ENCODE measurements at regions not wholly inside any gene's neighbourhood (a gene's known extent, or its start where the extent isn't known, plus 50 kb on each side); places are given as distances from the start of the nearest gene placed in this dataset.

DNA sequence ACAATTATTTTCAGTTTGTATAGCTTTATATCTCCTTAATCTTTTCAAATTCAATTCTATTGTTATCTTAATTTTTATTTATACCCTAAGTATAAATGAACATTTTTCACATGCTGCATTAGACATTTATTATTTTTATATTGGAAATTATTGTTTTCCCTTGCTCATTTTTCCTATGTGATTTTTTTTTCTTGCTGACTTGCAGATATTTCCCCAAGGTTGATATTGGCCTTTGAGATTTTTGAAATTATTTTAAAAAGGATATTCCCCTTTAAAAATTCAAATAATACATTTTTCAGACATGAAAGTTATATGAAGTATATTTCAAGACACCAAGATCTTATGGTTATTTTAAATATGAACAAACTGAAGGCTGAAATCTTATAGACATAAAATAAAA lies 234.2 kb downstream of the TRIM36 start:
- DNase-seq, result no peak
- H3K4me1 ChIP-seq, result no peaks in the 10 kb centered on the region
- peaks cover 3 to 35% (median 27%) of the 10 kb centered on the region in 8 donors for H3K9me3 ChIP-seq
- no peak overlapping the region for H3K4me3 ChIP-seq
- intact Hi-C loops (cut with DNase I; ENCODE audit: low total_unique reads), result no loop called here
- TF ChIP-seq POLR2AphosphoS5 (IDR thresholded peaks at IDR 0.05), result no peak
- TF ChIP-seq, protein P1, sequence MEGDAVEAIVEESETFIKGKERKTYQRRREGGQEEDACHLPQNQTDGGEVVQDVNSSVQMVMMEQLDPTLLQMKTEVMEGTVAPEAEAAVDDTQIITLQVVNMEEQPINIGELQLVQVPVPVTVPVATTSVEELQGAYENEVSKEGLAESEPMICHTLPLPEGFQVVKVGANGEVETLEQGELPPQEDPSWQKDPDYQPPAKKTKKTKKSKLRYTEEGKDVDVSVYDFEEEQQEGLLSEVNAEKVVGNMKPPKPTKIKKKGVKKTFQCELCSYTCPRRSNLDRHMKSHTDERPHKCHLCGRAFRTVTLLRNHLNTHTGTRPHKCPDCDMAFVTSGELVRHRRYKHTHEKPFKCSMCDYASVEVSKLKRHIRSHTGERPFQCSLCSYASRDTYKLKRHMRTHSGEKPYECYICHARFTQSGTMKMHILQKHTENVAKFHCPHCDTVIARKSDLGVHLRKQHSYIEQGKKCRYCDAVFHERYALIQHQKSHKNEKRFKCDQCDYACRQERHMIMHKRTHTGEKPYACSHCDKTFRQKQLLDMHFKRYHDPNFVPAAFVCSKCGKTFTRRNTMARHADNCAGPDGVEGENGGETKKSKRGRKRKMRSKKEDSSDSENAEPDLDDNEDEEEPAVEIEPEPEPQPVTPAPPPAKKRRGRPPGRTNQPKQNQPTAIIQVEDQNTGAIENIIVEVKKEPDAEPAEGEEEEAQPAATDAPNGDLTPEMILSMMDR (IDR thresholded peaks at IDR 0.05 in 8 of 11, conservative IDR thresholded peaks at IDR 0.05 in 3 of 11), result no peak
- no peak for TF ChIP-seq POLR2A (IDR thresholded peaks at IDR 0.05)
- no peak overlapping the region for H3K27ac ChIP-seq
- no peaks in the 10 kb centered on the region for H3K27me3 ChIP-seq (replicated peaks in 1 of 7)
- H3K36me3 ChIP-seq, result no peaks in the 10 kb centered on the region

DNA sequence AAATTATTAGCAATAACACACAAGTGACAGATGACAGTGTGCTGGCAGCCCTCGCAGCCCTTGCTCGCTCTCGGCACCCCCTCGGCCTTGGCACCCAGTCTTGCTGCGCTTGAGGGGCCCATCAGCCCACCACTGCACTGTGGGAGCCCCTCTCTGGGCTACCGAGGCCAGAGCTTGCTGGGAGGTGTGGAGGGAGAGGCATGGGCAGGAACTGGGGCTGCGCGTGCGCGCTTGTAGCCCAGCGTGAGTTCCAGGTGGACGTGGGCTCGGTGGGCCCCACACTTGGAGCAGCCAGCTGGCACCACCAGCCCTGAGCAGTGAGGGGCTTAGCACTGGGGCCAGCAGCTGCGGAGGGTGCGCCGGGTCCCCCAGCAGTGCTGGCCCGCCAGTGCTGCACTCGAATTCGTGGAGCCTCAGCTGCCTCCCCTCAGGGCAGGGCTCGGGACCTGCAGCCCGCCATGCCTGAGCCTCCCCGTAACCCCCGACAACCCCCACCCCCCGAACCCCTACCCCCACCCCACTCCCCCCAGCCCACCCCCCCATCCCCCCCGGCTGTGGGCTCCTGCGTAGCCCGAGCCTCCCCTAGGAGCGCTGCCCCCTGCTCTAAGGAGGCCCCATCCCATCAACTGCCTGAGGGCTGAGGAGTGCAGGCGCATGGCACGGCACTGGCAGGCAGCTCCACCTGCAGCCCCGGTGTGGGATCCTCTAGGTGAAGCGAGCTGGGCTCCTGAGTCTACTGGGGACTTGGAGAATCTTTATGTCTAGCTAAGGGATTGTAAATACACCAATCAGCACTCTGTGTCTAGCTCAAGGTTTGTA lies 240.9 kb downstream of the TRIM36 start:
- Histone ChIP-seq H3K27ac (no peak overlapping the region), H3K4me3 (no peak overlapping the region), H3K27me3 (replicated peaks in 1 of 7) (no peaks in the 10 kb centered on the region), H3K4me1 (no peaks in the 10 kb centered on the region), H3K36me3 (no peaks in the 10 kb centered on the region), H3K9me3 (peaks cover 0 to 11% (median 4%) of the 10 kb centered on the region in 8 donors)
- no peak for DNase-seq
- WGBS, 5 donors, result 87 to 94% (median 88%) methylated on average over 21 to 32 of the region's 32 CpGs
- TF ChIP-seq, protein P1 (IDR thresholded peaks at IDR 0.05 in 8 of 11, conservative IDR thresholded peaks at IDR 0.05 in 3 of 11), result no peak
- TF ChIP-seq POLR2A (IDR thresholded peaks at IDR 0.05), result no peak
- no peak for TF ChIP-seq POLR2AphosphoS5 (IDR thresholded peaks at IDR 0.05)
- intact Hi-C loops (cut with DNase I; ENCODE audit: low total_unique reads), result no loop called here

DNA sequence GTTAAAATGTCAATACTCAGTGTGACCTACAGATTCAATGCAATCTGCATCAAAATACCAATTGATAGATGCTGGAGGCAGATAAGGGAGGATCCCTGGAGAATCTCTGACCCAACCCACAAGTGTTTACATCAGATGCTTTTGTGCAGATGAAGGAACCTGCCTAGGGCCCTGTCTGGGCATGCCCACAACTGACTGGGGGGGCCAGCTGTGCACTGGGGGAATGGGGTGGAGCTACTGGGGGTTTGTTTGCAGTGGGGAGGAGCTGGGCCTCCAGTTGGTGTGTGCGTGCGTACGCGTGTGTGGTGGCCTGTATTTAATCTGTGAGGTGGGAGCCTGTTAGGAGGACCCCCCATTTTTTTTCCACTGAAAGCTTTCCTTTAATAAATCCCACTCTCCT lies 244.9 kb downstream of the TRIM36 start:
- no peak overlapping the region for H3K27ac ChIP-seq
- H3K9me3 ChIP-seq, result peaks cover 0 to 11% (median 4%) of the 10 kb centered on the region in 8 donors
- H3K36me3 ChIP-seq, result no peaks in the 10 kb centered on the region
- H3K4me3 ChIP-seq, result no peak overlapping the region
- TF ChIP-seq POLR2A (IDR thresholded peaks at IDR 0.05), result no peak
- TF ChIP-seq POLR2AphosphoS5 (IDR thresholded peaks at IDR 0.05), result no peak
- TF ChIP-seq, protein P1 (IDR thresholded peaks at IDR 0.05 in 8 of 11, conservative IDR thresholded peaks at IDR 0.05 in 3 of 11), result no peak
- intact Hi-C loops (cut with DNase I; ENCODE audit: low total_unique reads), result no loop called here
- no peaks in the 10 kb centered on the region for H3K4me1 ChIP-seq
- 97 to 100% (median 98%) methylated on average over 1 to 4 of the region's 4 CpGs for WGBS, 5 donors
- H3K27me3 ChIP-seq (replicated peaks in 1 of 7), result no peaks in the 10 kb centered on the region
- DNase-seq, result no peak

DNA sequence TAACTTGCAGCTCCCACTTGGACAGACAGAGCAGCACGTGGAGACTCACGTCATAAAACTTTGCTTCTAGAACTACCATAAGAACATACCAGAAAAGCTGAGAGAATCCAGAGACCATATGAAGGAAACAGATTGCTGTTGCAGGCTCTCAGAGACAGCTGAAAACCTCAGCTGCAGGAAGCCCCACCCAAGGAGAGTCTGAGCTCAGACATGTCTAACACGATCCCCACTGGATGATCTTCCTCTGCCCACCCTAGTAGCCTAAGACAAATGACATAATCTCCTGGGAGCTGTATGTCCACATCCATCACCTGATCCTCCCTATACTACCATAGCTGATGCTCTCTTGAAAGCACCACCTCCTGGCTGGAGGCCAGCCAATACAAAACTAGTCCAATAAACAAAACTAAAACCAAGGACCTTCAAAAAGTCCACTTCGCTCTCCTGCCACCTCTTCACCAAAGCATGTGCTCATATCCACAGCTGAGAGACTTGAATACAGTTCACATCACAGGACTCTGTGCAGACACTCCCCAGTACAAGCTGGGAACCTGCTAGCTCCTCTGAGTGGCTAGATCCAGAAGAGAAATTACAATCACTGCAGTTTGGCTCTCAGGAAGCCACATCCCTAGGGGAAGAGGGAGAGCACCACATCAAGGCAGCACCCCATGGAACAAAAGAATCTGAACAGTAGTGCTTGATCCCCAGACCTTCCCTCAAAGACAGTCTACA lies 257.4 kb downstream of the TRIM36 start:
- Histone ChIP-seq H3K4me3 (no peak overlapping the region), H3K4me1 (no peaks in the 10 kb centered on the region), H3K36me3 (no peaks in the 10 kb centered on the region), H3K9me3 (peaks cover 0 to 60% (median 28%) of the 10 kb centered on the region in 8 donors), H3K27me3 (replicated peaks in 1 of 7) (no peaks in the 10 kb centered on the region), H3K27ac (no peak overlapping the region)
- DNase-seq, result no peak
- intact Hi-C loops (cut with DNase I; ENCODE audit: low total_unique reads), result no loop called here
- WGBS, 5 donors, result 65 to 83% (median 77%) methylated on average over 4 of the region's 4 CpGs
- TF ChIP-seq POLR2A (IDR thresholded peaks at IDR 0.05) (no peak), POLR2AphosphoS5 (IDR thresholded peaks at IDR 0.05) (no peak)
- TF ChIP-seq, protein P1 (IDR thresholded peaks at IDR 0.05 in 8 of 11, conservative IDR thresholded peaks at IDR 0.05 in 3 of 11), result no peak
